H1 (cell line): ENCODE measurements at regions not wholly inside any gene's neighbourhood (a gene's known extent, or its start where the extent isn't known, plus 50 kb on each side); places are given as distances from the start of the nearest gene placed in this dataset.

Source experiments
- CTCF ChIA-PET: fragments of 300-600 bp; sonication (Branson Sonifier 250); formaldehyde crosslinking; loops from one replicate; lab custom pipeline; 2021; ENCODE audit not compliant: partially characterized antibody; lab: Charles Lee
- POLR2A ChIA-PET: fragments of 300-600 bp; sonication (Branson Sonifier 250); formaldehyde crosslinking; loops from one replicate; lab custom pipeline; 2021; ENCODE audit warnings: inconsistent platforms; ENCODE audit not compliant: partially characterized antibody; lab: Charles Lee
- DNase-seq, 2 experiments: peaks; one replicate each; pipeline versions ENCODE4 v3.0.0 to v3.0.0-alpha.2; 2010 to 2022; ENCODE audit warnings: low spot score in 2 of 2, low read depth in 1 of 2, mixed read lengths in 1 of 2
- FAIRE-seq: peaks from 2 replicates; lab custom pipeline; 2011; peaks lifted over from hg19 to GRCh38; lab: Jason Lieb, UNC
- H2AFZ ChIP-seq: 2 replicates; pipeline ENCODE4 v1.8.1; 2012; ENCODE audit warnings: low read length, inconsistent platforms
- H2AK5ac ChIP-seq: 2 replicates; pipeline ENCODE4 v1.6.1; 2013; ENCODE audit warnings: low read depth, low read length
- H2BK120ac ChIP-seq: replicated peaks from 2 replicates; pipeline ENCODE3; 2013; ENCODE audit warnings: low read depth, low read length, inconsistent platforms
- H2BK12ac ChIP-seq: 2 replicates; pipeline ENCODE4 v1.6.1; 2013; ENCODE audit warnings: low read depth, low read length
- H2BK15ac ChIP-seq: 2 replicates; pipeline ENCODE4 v1.6.1; 2013; ENCODE audit warnings: low read length
- H2BK20ac ChIP-seq: 2 replicates; pipeline ENCODE4 v1.6.1; 2013; ENCODE audit warnings: low read length
- H2BK5ac ChIP-seq: 2 replicates; pipeline ENCODE4 v1.6.1; 2013; ENCODE audit warnings: low read depth, low read length
- H3K14ac ChIP-seq: 2 replicates; pipeline ENCODE4 v1.6.1; 2013; ENCODE audit warnings: inconsistent platforms; ENCODE audit not compliant: insufficient read length
- H3K18ac ChIP-seq: 2 replicates; pipeline ENCODE4 v1.6.1; 2013; ENCODE audit warnings: low read length; ENCODE audit errors: extremely low read depth
- H3K23ac ChIP-seq: 2 replicates; pipeline ENCODE4 v1.6.1; 2013; ENCODE audit warnings: inconsistent platforms; ENCODE audit not compliant: insufficient read length
- H3K23me2 ChIP-seq: 2 replicates; pipeline ENCODE4 v1.6.1; 2013; ENCODE audit warnings: low read depth, low read length
- H3K27ac ChIP-seq: 2 replicates; pipeline ENCODE4 v1.6.1; 2011; ENCODE audit warnings: low read depth, low read length, inconsistent platforms
- H3K27me3 ChIP-seq, 4 experiments: replicated peaks in 1 of 4; 1 replicate in 1 of 4; 2 replicates in 3 of 4; pipeline versions ENCODE4 v1.6.1 to v1.8.1; 2011 to 2013; ENCODE audit warnings: low read length in 3 of 4, mild to moderate bottlenecking in 3 of 4, inconsistent platforms in 2 of 4, mixed read lengths in 2 of 4, moderate library complexity in 1 of 4; ENCODE audit not compliant: control insufficient read depth in 3 of 4, insufficient read depth in 3 of 4; ENCODE audit errors: extremely low read depth in 1 of 4
- H3K36me3 ChIP-seq, 4 experiments: 2 replicates each; pipeline versions ENCODE4 v1.6.1 to v1.8.1; 2011 to 2013; ENCODE audit warnings: mild to moderate bottlenecking in 4 of 4, low read length in 3 of 4, moderate library complexity in 2 of 4, control low read depth in 1 of 4, inconsistent platforms in 1 of 4; ENCODE audit not compliant: insufficient read depth in 4 of 4, control insufficient read depth in 2 of 4
- H3K4ac ChIP-seq: replicated peaks from 2 replicates; pipeline ENCODE3; 2013; ENCODE audit warnings: low read length, low read depth, mixed read lengths, inconsistent platforms; ENCODE audit not compliant: insufficient read length
- H3K4me1 ChIP-seq, 4 experiments: replicated peaks in 1 of 4; 1 replicate in 1 of 4; 2 replicates in 3 of 4; pipeline versions ENCODE4 v1.6.1 to v1.8.1; 2011 to 2013; ENCODE audit warnings: low read length in 3 of 4, inconsistent platforms in 2 of 4, mixed read lengths in 1 of 4; ENCODE audit not compliant: insufficient read depth in 4 of 4, control insufficient read depth in 3 of 4
- H3K4me2 ChIP-seq, 2 experiments: 2 replicates each; pipeline versions ENCODE4 v1.6.1 to v1.8.1; 2011 to 2013; ENCODE audit warnings: low read depth in 2 of 2, low read length in 2 of 2, control low read depth in 1 of 2, inconsistent platforms in 1 of 2, mild to moderate bottlenecking in 1 of 2; ENCODE audit not compliant: insufficient read depth in 1 of 2
- H3K4me3 ChIP-seq, 4 experiments: fragments of 200-600, 300-600 bp in 1 of 4; sonication (generic), shearing (Covaris generic), sonication (Bioruptor Twin) in 1 of 4; 2 replicates each; pipeline versions ENCODE4 v1.5.1 to v1.8.1; 2011 to 2016; ENCODE audit warnings: low read length in 4 of 4, low read depth in 3 of 4, control low read depth in 2 of 4, inconsistent platforms in 2 of 4, mild to moderate bottlenecking in 2 of 4, mixed read lengths in 1 of 4, moderate library complexity in 1 of 4; ENCODE audit not compliant: insufficient read depth in 2 of 4; ENCODE audit errors: extremely low read depth in 1 of 4
- H3K56ac ChIP-seq: replicated peaks from 2 replicates; pipeline ENCODE3; 2013; ENCODE audit warnings: low read depth, mild to moderate bottlenecking, mixed read lengths, low read length, inconsistent platforms; ENCODE audit not compliant: insufficient read length
- H3K79me1 ChIP-seq: 2 replicates; pipeline ENCODE4 v1.6.1; 2013; ENCODE audit warnings: low read depth, low read length, control low read depth
- H3K79me2 ChIP-seq, 2 experiments: 2 replicates each; pipeline versions ENCODE4 v1.6.1 to v1.8.1; 2012 to 2013; ENCODE audit warnings: low read length in 2 of 2, mild to moderate bottlenecking in 2 of 2, inconsistent platforms in 1 of 2; ENCODE audit not compliant: insufficient read depth in 2 of 2, control insufficient read depth in 1 of 2
- H3K9ac ChIP-seq, 4 experiments: replicated peaks in 1 of 4; 1 replicate in 1 of 4; 2 replicates in 3 of 4; pipeline versions ENCODE4 v1.6.1 to v1.8.1; 2011 to 2013; ENCODE audit warnings: low read depth in 3 of 4, low read length in 3 of 4, control low read depth in 2 of 4, mild to moderate bottlenecking in 2 of 4, moderate library complexity in 2 of 4, inconsistent platforms in 1 of 4; ENCODE audit errors: extremely low read depth in 1 of 4
- H3K9me3 ChIP-seq, 2 experiments: 2 replicates each; pipeline versions ENCODE4 v1.6.1 to v1.8.1; 2012 to 2013; ENCODE audit warnings: mild to moderate bottlenecking in 2 of 2, moderate library complexity in 2 of 2, control low read depth in 1 of 2, inconsistent platforms in 1 of 2, low read depth in 1 of 2, low read length in 1 of 2, mixed read lengths in 1 of 2; ENCODE audit not compliant: insufficient read depth in 2 of 2
- H4K20me1 ChIP-seq, 2 experiments: replicated peaks in 1 of 2; 2 replicates each; pipeline versions ENCODE3 to v1.8.1; 2011 to 2013; ENCODE audit warnings: inconsistent platforms in 2 of 2, low read length in 2 of 2, mild to moderate bottlenecking in 1 of 2; ENCODE audit not compliant: insufficient read depth in 2 of 2, control insufficient read depth in 1 of 2
- H4K5ac ChIP-seq: 2 replicates; pipeline ENCODE4 v1.6.1; 2013; ENCODE audit warnings: low read length, low read depth, mixed read lengths, inconsistent platforms; ENCODE audit not compliant: insufficient read length
- H4K8ac ChIP-seq: 2 replicates; pipeline ENCODE4 v1.8.0; 2013; ENCODE audit warnings: mild to moderate bottlenecking, moderate library complexity, low read length, inconsistent platforms; ENCODE audit not compliant: insufficient read depth; ENCODE audit errors: extremely low read depth
- H4K91ac ChIP-seq: replicated peaks from 2 replicates; pipeline ENCODE3; 2013; ENCODE audit warnings: low read length, mixed read lengths, inconsistent platforms; ENCODE audit not compliant: insufficient read length
- EP300 ChIP-seq, 2 experiments: IDR thresholded peaks; 1 replicate in 1 of 2; 2 replicates in 1 of 2; pipeline ENCODE4 v1.6.1; 2011 to 2012; ENCODE audit warnings: low read depth in 2 of 2, low read length in 2 of 2, mild to moderate bottlenecking in 2 of 2, borderline replicate concordance in 1 of 2, inconsistent platforms in 1 of 2, moderate library complexity in 1 of 2
- RNF2 ChIP-seq: fragments of 200-900, 300-1000 bp; sonication (generic); IDR thresholded peaks from 2 replicates; pipeline ENCODE4 v1.7.1; 2016; ENCODE audit warnings: borderline replicate concordance, low read depth, mild to moderate bottlenecking, antibody characterized with exemption, low read length; ENCODE audit not compliant: poor library complexity, severe bottlenecking; ENCODE audit errors: missing control alignments
- WGBS, 2 experiments: shearing (Covaris generic) in 1 of 2; methylation state at CpG; one replicate each; pipeline versions ENCODE4 v1.1.6 to v1.1.7; 2013 to 2015; ENCODE audit warnings: low lambda C conversion rate in 2 of 2, mixed read lengths in 2 of 2, inconsistent platforms in 1 of 2, low coverage in 1 of 2, missing lambda C conversion rate in 1 of 2; ENCODE audit not compliant: insufficient replicate concordance in 2 of 2, insufficient coverage in 1 of 2, insufficient read length in 1 of 2; ENCODE audit errors: extremely low coverage in 1 of 2, missing lambda C conversion rate in 1 of 2; 5-methylcytosine and 5-hydroxymethylcytosine counted together
- TF ChIP-seq, protein P1 (sequence below): IDR thresholded peaks from 2 replicates; pipeline ENCODE4 v1.6.1; 2011; ENCODE audit warnings: low read depth, mild to moderate bottlenecking, low read length; ENCODE audit not compliant: insufficient read depth

- no peaks in the 10 kb centered on the region for H4K20me1 ChIP-seq
- TF ChIP-seq EP300 (IDR thresholded peaks at IDR 0.05; ENCODE audit: borderline replicate concordance in 1 of 2, low read depth in 2 of 2, low read length in 2 of 2) (no peak), RNF2 (no peak)
- TF ChIP-seq, protein P1, sequence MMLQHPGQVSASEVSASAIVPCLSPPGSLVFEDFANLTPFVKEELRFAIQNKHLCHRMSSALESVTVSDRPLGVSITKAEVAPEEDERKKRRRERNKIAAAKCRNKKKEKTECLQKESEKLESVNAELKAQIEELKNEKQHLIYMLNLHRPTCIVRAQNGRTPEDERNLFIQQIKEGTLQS: no peak
Observed at GRCh38 chr12:58026897-58027891, 85.8 kb downstream of the ATP23 start.

More at GRCh38 chr12:58026897-58027891, 85.8 kb downstream of the ATP23 start:
- FAIRE-seq: no peak
- Histone ChIP-seq H3K79me2 (no peaks in the 10 kb centered on the region), H3K4me1 (peaks cover 0 to 3% (median 0%) of the 10 kb centered on the region in 4 experiments; a peak in 1 of 7 replicates), H3K4me3 (no peak overlapping the region), H3K27ac (no peak overlapping the region), H3K9me3 (peaks cover 2 to 9% of the 10 kb centered on the region in 2 experiments; a peak in 2 of 4 replicates), H2BK20ac (no peak overlapping the region), H3K36me3 (peaks cover 0 to 4% (median 0%) of the 10 kb centered on the region in 4 experiments; a peak in 1 of 8 replicates), H3K27me3 (no peaks in the 10 kb centered on the region), H3K23ac (no peak overlapping the region), H3K14ac (no peak overlapping the region), H2BK15ac (no peak overlapping the region), H3K4me2 (no peak overlapping the region), H2BK5ac (no peak overlapping the region), H2AK5ac (no peak overlapping the region), H4K8ac (no peak overlapping the region), H3K9ac (no peak overlapping the region), H3K56ac (no peak overlapping the region), H2BK12ac (no peak overlapping the region), H4K5ac (no peak overlapping the region), H4K91ac (no peak overlapping the region), H3K23me2 (no peaks in the 10 kb centered on the region; the same call in 1 of the 2 replicates), H2AFZ (no peak overlapping the region), H2BK120ac (no peak overlapping the region), H3K79me1 (no peaks in the 10 kb centered on the region), H3K18ac (no peak overlapping the region), H3K4ac (no peak overlapping the region)
- no peak for DNase-seq
- POLR2A ChIA-PET: no interaction called here
- 76% methylated on average over 9 of the region's 9 CpGs; no CpG with 5 or more reads in 1 of the 2 experiments for WGBS, 2 experiments
- CTCF ChIA-PET: interaction anchor here (0.6 kb wide), 1 partner anchor 351 kb away, joined by 3 read pairs; no protein-coding TSS in a partner anchor
